SK-N-SH (cell line): ENCODE measurements at regions not wholly inside any gene's neighbourhood (a gene's known extent, or its start where the extent isn't known, plus 50 kb on each side); places are given as distances from the start of the nearest gene placed in this dataset.

Source experiments
- CTCF ChIA-PET: fragments of 300-600, 350-600 bp; formaldehyde crosslinking; extraction: SDS; loops from one replicate; lab custom pipeline; 2021; lab: Yijun Ruan, JAX
- POLR2A ChIA-PET: fragments of 350-600 bp; sonication (Branson Sonifier 250); formaldehyde crosslinking; extraction: SDS; loops from one replicate; lab custom pipeline; 2020; ENCODE audit warnings: antibody characterized with exemption, inconsistent platforms; lab: Yijun Ruan, JAX
- DNase-seq: peaks from one replicate; pipeline ENCODE4 v3.0.0; 2012
- H2AFZ ChIP-seq: fragments of 200-600 bp; sonication (generic); 2 replicates; pipeline ENCODE4 v1.8.1; 2016; ENCODE audit warnings: antibody characterized with exemption, mild to moderate bottlenecking, low read depth
- H3F3A ChIP-seq: fragments of 200-600 bp; sonication (generic); replicated peaks from 2 replicates; pipeline ENCODE3; 2016; ENCODE audit warnings: antibody characterized with exemption, mild to moderate bottlenecking; ENCODE audit not compliant: insufficient read depth
- H3K27ac ChIP-seq, 2 experiments: fragments of 200-500 bp in 1 of 2; fragments of 200-600 bp in 1 of 2; sonication (Bioruptor generic) in 1 of 2; sonication (generic), shearing (Covaris generic) in 1 of 2; 2 replicates each; pipeline versions ENCODE4 v1.5.1 to v1.6.1; 2014 to 2016; ENCODE audit warnings: low read depth in 2 of 2, inconsistent platforms in 1 of 2, low read length in 1 of 2, mild to moderate bottlenecking in 1 of 2, mixed read lengths in 1 of 2
- H3K27me3 ChIP-seq: fragments of 200-600 bp; sonication (generic), shearing (Covaris generic); 2 replicates; pipeline ENCODE4 v1.6.1; 2016; ENCODE audit warnings: mixed run types; ENCODE audit not compliant: insufficient read depth
- H3K36me3 ChIP-seq, 2 experiments: fragments of 200-500 bp in 1 of 2; fragments of 200-600 bp in 1 of 2; sonication (Bioruptor generic) in 1 of 2; sonication (generic) in 1 of 2; replicated peaks in 1 of 2; 2 replicates each; pipeline versions ENCODE3 to v1.5.1; 2014 to 2016; ENCODE audit warnings: low read length in 1 of 2, mild to moderate bottlenecking in 1 of 2; ENCODE audit not compliant: insufficient read depth in 2 of 2, control insufficient read depth in 1 of 2
- H3K4me1 ChIP-seq, 2 experiments: fragments of 200-500 bp in 1 of 2; fragments of 200-600 bp in 1 of 2; sonication (Bioruptor generic) in 1 of 2; sonication (generic), shearing (Covaris generic) in 1 of 2; 2 replicates each; pipeline versions ENCODE4 v1.5.1 to v1.6.1; 2014 to 2016; ENCODE audit warnings: low read depth in 1 of 2, low read length in 1 of 2, mixed run types in 1 of 2; ENCODE audit not compliant: insufficient read depth in 2 of 2, control insufficient read depth in 1 of 2
- H3K4me2 ChIP-seq: fragments of 200-600 bp; sonication (generic), shearing (Covaris generic); 2 replicates; pipeline ENCODE4 v1.6.1; 2017; ENCODE audit warnings: mixed run types
- H3K4me3 ChIP-seq, 2 experiments: fragments of 200-500 bp in 1 of 2; fragments of 200-600 bp in 1 of 2; sonication (Bioruptor generic) in 1 of 2; sonication (generic), shearing (Covaris generic) in 1 of 2; 2 replicates each; pipeline versions ENCODE4 v1.5.1 to v1.8.1; 2014 to 2016; ENCODE audit warnings: low read depth in 2 of 2, inconsistent platforms in 1 of 2, low read length in 1 of 2, mild to moderate bottlenecking in 1 of 2, mixed read lengths in 1 of 2, moderate library complexity in 1 of 2
- H3K79me2 ChIP-seq: fragments of 200-600 bp; sonication (generic); 2 replicates; pipeline ENCODE4 v1.8.1; 2017; ENCODE audit warnings: mild to moderate bottlenecking; ENCODE audit not compliant: insufficient read depth
- H3K9ac ChIP-seq: fragments of 200-600 bp; sonication (generic); 2 replicates; pipeline ENCODE4 v1.6.1; 2017; ENCODE audit warnings: mixed run types
- H3K9me2 ChIP-seq: fragments of 200-600 bp; sonication (generic); 2 replicates; pipeline ENCODE4 v1.6.1; 2017; ENCODE audit warnings: mixed run types
- H3K9me3 ChIP-seq: fragments of 200-600 bp; sonication (generic); 2 replicates; pipeline ENCODE4 v1.6.1; 2017; ENCODE audit warnings: mixed run types, mild to moderate bottlenecking, moderate library complexity
- H4K20me1 ChIP-seq: fragments of 200-600 bp; sonication (generic); 2 replicates; pipeline ENCODE4 v1.6.1; 2017; ENCODE audit warnings: mild to moderate bottlenecking, mixed run types; ENCODE audit not compliant: insufficient read depth
- CHD2 ChIP-seq: fragments of 150-350 bp; IDR thresholded peaks from 2 replicates; pipeline ENCODE4 v1.6.1; 2018; ENCODE audit warnings: low read length; ENCODE audit not compliant: partially characterized antibody
- FOXJ3 ChIP-seq: sonication (generic); formaldehyde crosslinking; IDR thresholded peaks from 2 replicates; pipeline ENCODE4 v1.5.1; 2020; ENCODE audit warnings: mild to moderate bottlenecking, missing genetic modification reagents
- GATA2 ChIP-seq: sonication (generic); formaldehyde crosslinking; IDR thresholded peaks from 2 replicates; pipeline ENCODE4 v1.5.0; 2020; ENCODE audit warnings: mild to moderate bottlenecking, missing genetic modification reagents
- JUND ChIP-seq: IDR thresholded peaks from 2 replicates; pipeline ENCODE4 v1.4.0; 2012
- MXI1 ChIP-seq: IDR thresholded peaks from 2 replicates; pipeline ENCODE4 v1.6.1; 2012; ENCODE audit warnings: mild to moderate bottlenecking, low read depth, low read length, improper control_type of control experiment
- NFIC ChIP-seq: IDR thresholded peaks from 2 replicates; pipeline ENCODE4 v1.4.0; 2012; ENCODE audit warnings: borderline replicate concordance
- SMC3 ChIP-seq: IDR thresholded peaks from 2 replicates; pipeline ENCODE4 v1.6.1; 2012; ENCODE audit warnings: low read depth, low read length, improper control_type of control experiment
- TAF1 ChIP-seq: IDR thresholded peaks from 2 replicates; pipeline ENCODE4 v1.6.1; 2012; ENCODE audit warnings: low read depth, mild to moderate bottlenecking, low read length, moderate library complexity, borderline replicate concordance
- TCF12 ChIP-seq: IDR thresholded peaks from 2 replicates; pipeline ENCODE4 v1.4.0; 2012
- TEAD4 ChIP-seq: IDR thresholded peaks from 2 replicates; pipeline ENCODE4 v1.4.0; 2012; ENCODE audit warnings: mild to moderate bottlenecking, borderline replicate concordance; ENCODE audit not compliant: insufficient read depth
- YY1 ChIP-seq: IDR thresholded peaks from 2 replicates; pipeline ENCODE4 v1.4.0; 2012; ENCODE audit warnings: low read depth, mild to moderate bottlenecking
- WGBS: methylation state at CpG from one replicate; pipeline ENCODE4 v1.1.6; 2017; ENCODE audit warnings: low lambda C conversion rate; 5-methylcytosine and 5-hydroxymethylcytosine counted together
- TF ChIP-seq, protein P1 (sequence below): fragments of 200-600 bp; sonication (generic); IDR thresholded peaks from 2 replicates; pipeline ENCODE4 v1.6.1; 2017; ENCODE audit warnings: antibody characterized with exemption, mild to moderate bottlenecking, moderate library complexity
- TF ChIP-seq, protein P2 (sequence below): IDR thresholded peaks from 2 replicates; pipeline ENCODE4 v1.4.0; 2012; ENCODE audit warnings: low read depth, borderline replicate concordance

DNA sequence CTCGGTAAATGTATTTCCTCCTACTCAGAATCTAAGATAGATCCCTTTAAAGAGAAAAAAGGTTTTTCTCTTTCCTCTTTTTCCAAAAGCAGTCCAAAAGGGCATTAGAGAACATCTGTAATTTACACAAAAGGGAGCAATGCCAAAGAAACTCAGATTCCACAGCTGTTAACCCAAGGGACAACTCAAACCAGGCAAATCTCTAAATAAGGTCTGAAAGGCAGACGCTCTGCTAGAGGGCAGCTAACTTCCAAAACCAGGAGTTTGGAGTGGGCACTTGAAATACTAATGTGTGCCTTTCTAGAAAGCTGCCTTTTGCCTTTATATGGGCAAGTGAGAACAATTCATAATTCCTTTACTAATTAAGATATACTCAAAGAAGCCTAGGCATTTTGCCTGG lies 435.7 kb downstream of the ZFHX3 start:
- Histone ChIP-seq H3K9ac (no peak overlapping the region), H3K27me3 (no peaks in the 10 kb centered on the region), H3K9me2 (no peaks in the 10 kb centered on the region), H2AFZ (no peak overlapping the region), H3K9me3 (no peaks in the 10 kb centered on the region), H3F3A (no peaks in the 10 kb centered on the region), H3K4me3 (no peak overlapping the region), H3K4me2 (no peak overlapping the region), H3K36me3 (no peaks in the 10 kb centered on the region), H3K79me2 (no peaks in the 10 kb centered on the region), H3K4me1 (no peaks in the 10 kb centered on the region), H3K27ac (no peak overlapping the region), H4K20me1 (no peaks in the 10 kb centered on the region)
- POLR2A ChIA-PET: no interaction called here
- CTCF ChIA-PET: interaction anchor here (1.1 to 1.2 kb wide), 2 partner anchors 9 to 52 kb away, joined by 3 to 4 read pairs; no protein-coding TSS in a partner anchor
- no peak for TF ChIP-seq TCF12
- TF ChIP-seq TEAD4: no peak
- no peak for TF ChIP-seq CHD2
- TF ChIP-seq SMC3: no peak
- TF ChIP-seq NFIC: no peak
- TF ChIP-seq MXI1: no peak
- TF ChIP-seq, protein P1, sequence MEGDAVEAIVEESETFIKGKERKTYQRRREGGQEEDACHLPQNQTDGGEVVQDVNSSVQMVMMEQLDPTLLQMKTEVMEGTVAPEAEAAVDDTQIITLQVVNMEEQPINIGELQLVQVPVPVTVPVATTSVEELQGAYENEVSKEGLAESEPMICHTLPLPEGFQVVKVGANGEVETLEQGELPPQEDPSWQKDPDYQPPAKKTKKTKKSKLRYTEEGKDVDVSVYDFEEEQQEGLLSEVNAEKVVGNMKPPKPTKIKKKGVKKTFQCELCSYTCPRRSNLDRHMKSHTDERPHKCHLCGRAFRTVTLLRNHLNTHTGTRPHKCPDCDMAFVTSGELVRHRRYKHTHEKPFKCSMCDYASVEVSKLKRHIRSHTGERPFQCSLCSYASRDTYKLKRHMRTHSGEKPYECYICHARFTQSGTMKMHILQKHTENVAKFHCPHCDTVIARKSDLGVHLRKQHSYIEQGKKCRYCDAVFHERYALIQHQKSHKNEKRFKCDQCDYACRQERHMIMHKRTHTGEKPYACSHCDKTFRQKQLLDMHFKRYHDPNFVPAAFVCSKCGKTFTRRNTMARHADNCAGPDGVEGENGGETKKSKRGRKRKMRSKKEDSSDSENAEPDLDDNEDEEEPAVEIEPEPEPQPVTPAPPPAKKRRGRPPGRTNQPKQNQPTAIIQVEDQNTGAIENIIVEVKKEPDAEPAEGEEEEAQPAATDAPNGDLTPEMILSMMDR: no peak
- no peak for TF ChIP-seq TAF1
- TF ChIP-seq GATA2: no peak
- TF ChIP-seq, protein P2, sequence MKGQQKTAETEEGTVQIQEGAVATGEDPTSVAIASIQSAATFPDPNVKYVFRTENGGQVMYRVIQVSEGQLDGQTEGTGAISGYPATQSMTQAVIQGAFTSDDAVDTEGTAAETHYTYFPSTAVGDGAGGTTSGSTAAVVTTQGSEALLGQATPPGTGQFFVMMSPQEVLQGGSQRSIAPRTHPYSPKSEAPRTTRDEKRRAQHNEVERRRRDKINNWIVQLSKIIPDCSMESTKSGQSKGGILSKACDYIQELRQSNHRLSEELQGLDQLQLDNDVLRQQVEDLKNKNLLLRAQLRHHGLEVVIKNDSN: no peak
- TF ChIP-seq YY1: no peak
- TF ChIP-seq JUND: no peak
- TF ChIP-seq FOXJ3: no peak
- WGBS: 80% methylated on average over 2 of the region's 2 CpGs
- no peak for DNase-seq

DNA sequence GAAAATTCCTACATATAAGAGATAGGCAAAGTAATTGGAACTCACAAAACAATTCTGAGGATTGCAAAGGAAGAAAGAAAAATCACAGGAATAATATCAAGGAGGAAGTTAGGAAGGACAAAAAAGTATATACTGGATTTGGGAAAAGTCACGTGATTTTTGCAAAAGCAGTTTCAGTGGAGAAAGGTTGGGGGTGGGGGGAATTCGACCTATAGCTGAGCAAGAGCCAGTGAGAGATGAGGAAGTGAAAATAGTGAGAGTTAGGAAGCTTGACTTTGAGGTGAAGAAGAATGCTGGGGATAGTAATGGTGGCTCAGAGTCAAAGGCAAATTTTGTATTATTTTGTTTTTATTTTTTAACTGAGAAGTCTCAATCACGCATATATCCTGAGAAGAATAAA lies 438.0 kb upstream of the PMFBP1 start:
- Histone ChIP-seq H3K27me3 (no peaks in the 10 kb centered on the region), H4K20me1 (no peaks in the 10 kb centered on the region), H3K4me1 (no peaks in the 10 kb centered on the region), H3F3A (no peaks in the 10 kb centered on the region), H3K36me3 (no peaks in the 10 kb centered on the region), H3K27ac (no peak overlapping the region), H2AFZ (no peak overlapping the region), H3K4me3 (no peak overlapping the region), H3K9ac (no peak overlapping the region), H3K9me3 (no peaks in the 10 kb centered on the region), H3K9me2 (no peaks in the 10 kb centered on the region), H3K4me2 (no peak overlapping the region), H3K79me2 (no peaks in the 10 kb centered on the region)
- 79% methylated on average over 3 of the region's 3 CpGs for WGBS
- no peak for DNase-seq
- ChIA-PET CTCF (interaction anchor here (0.6 to 1.6 kb wide), 3 partner anchors 9 to 109 kb away, joined by 3 to 4 read pairs (median 3); no protein-coding TSS in a partner anchor), POLR2A (no interaction called here)
- no peak for TF ChIP-seq SMC3
